ENCODE measurements at regions not wholly inside any gene's neighbourhood (a gene's known extent, or its start where the extent isn't known, plus 50 kb on each side); places are given as distances from the start of the nearest gene placed in this dataset.

- peak; percentile 53 for DNase-seq
Observed at GRCh38 chr16:85258629-85259028, 146.4 kb upstream of the CIBAR2 start.

DNA sequence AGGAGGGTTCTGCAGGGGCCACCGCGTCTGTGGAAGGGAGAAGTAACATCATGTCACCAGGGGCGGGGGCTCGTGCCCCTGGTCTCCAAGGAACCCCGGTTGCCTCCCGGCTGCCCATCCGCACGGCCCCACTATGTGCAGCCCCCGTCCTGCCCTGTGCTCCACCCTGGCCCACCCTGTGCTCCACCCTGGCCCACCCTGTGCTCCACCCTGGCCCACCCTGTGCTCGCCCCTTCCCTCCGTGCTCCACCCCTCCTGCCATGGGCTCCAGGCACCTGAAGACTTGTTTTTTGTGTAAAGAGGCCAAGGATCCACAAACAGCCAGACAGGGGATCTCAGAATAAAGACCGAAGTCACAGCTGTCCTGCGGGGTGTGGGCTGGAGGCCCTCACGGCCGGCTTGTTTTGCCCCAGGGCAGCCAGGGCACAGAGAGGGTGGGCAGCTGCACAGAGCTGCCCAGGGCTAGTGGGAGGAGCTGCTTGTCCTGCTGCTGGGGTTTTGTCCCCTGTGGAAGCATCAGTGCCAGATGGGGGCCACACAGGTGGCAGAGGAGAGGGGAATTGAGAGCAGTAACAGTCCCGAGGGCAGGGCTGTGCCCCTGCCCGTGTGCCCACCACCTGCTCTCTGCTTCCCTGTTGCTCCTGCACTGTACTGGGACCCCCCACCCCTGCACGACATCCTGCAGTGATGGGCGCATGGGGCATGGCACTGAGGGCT is 147.0 kb upstream of the CIBAR2 start:
- peak; percentile 18 for DNase-seq

DNA sequence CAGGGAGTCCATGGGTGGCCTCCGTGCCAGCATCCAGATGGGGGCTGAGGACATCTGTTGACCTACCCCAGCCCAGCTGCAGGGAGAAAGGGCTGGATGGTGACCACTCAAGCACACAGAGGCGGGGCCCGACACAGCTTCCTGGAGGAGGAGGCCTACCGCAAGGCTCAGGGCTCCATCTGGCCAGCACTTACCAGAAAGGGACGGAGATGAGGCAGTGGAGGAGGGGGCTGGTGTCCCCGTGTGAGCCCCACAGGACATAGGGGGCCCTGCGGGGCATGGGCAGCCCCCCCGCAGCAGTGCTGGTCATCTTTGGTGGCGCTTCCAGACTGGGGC is 147.5 kb upstream of the CIBAR2 start:
- no peak for DNase-seq

GRCh38 chr16:85261204-85261603 is 148.9 kb upstream of the CIBAR2 start:
- peak; percentile 36 for DNase-seq

- no peak for DNase-seq
Observed at GRCh38 chr16:85261657-85262557, 149.6 kb upstream of the CIBAR2 start.

DNA sequence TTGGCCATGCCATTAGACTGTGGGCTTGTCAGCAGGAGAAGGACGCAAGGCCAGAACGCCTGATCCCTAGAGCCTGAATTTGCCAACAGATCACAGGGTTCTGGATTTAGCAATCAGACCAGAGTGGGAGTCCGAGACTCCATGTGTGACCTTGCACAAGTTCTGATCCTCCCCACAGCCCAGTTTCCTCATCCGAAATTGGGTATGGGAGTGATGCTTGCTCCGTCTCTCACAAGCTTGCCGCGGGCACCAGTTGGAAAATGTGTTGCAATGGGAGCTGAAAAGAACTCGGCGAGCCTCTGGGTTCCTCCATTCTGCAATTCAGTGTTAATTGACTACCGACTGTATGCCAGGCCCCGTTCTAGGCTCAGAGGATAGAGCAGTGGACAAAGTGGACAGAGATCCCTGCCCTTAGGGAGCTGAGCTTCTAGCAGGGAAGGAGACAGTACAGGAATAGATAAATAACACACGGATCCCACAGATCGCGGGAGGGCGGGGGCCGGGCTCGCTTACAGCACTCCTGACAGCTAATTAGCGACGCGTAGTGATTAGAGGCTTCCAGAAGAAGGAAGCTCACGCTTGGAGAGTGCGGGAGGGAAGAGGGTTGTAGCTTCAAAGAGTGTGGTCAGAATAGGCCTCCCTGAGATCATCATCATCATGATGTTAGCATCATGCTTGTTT is 150.4 kb upstream of the CIBAR2 start:
- no peak for DNase-seq

DNA sequence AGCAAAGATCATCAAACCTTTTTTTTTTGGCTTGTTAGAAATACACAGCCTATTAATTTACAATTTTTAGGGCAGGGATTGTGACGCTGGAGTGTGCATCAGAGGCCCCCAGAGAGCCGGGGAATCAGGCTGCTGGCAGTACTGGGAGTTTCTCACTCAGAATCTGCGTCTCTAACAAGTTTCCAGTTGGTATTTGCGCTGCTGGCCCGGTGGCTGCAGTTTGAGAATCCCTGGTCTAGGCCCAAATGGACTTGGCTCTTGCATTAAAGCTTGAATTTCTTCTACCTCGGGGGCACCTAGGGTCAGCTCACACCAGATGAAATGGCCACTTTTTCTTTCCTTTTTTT is 150.9 kb upstream of the CIBAR2 start:
- DNase-seq: no peak

DNA sequence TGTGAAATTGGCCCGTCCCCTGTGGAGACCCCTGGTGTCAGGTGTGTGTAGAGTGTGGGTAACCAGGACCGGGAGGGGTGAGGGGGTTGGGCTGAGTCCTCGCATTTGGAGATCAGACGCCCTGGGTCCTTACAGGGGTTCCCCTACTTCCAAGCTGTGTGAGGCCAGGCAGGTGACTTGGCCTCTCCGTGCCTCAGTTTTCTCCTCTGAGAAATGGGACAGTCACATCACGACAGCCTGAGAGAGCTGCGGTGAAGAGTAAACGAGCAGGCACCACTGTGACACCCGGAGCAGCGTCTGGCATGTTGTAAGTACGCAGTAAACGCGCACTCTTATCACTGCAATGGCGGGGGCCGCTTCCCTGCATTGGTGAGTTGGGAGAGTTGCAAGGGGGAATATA is 152.5 kb upstream of the CIBAR2 start:
- DNase-seq: no peak

GRCh38 chr16:85265161-85265784 is 153.0 kb upstream of the CIBAR2 start:
- peak; percentile 36 for DNase-seq

GRCh38 chr16:85265810-85266209 is 153.5 kb upstream of the CIBAR2 start:
- DNase-seq: no peak

- DNase-seq: no peak
Observed at GRCh38 chr16:85266857-85267256, 154.6 kb upstream of the CIBAR2 start.

- no peak for DNase-seq
Observed at GRCh38 chr16:85267414-85267945, 155.2 kb upstream of the CIBAR2 start.

DNA sequence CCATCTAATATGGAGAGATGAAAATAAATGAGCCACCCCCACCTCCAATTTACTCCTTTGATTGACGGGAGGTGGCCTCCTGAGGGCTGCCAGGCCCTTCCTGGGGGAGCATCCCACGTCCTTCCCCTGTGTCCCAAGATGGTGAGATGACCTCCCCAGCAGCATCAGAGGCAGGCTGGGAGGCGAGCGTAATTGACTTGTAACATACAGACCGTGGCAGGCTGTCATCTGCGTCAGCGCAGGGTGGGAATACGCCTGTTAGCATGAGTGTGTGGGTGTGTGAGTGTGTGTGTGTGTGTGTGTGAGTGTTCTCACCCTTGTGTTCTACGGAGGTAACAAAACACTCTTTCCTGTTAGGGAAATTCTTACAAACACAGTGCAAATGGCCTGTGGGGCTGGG is 156.9 kb upstream of the CIBAR2 start:
- no peak for DNase-seq

- no peak for DNase-seq
Observed at GRCh38 chr16:85270374-85270773, 158.1 kb upstream of the CIBAR2 start.

- DNase-seq: no peak
Observed at GRCh38 chr16:85271198-85271597, 158.9 kb upstream of the CIBAR2 start.

GRCh38 chr16:85273293-85273692 is 161.0 kb upstream of the CIBAR2 start:
- DNase-seq: no peak

DNA sequence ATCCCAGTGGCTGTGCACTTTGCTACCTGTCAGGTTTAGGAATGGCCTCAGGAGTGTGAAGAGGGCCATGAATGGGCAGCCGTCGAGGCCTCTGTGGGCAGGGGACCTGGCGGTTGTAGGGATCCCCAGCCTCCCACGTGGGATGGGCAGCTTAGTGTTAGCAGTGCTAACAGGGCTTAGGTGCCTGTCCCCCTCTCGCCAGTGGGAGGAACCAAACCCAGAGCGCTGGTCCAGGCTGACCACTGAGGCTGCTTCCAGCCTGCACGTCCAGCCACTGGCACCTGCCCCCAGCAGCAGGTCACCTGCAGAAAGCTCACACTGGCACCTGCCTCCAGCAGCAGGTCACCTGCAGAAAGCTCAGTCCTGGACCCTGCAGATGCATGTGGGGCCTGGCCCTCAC is 162.2 kb upstream of the CIBAR2 start:
- no peak for DNase-seq

GRCh38 chr16:85274924-85275323 is 162.7 kb upstream of the CIBAR2 start:
- DNase-seq: no peak

DNA sequence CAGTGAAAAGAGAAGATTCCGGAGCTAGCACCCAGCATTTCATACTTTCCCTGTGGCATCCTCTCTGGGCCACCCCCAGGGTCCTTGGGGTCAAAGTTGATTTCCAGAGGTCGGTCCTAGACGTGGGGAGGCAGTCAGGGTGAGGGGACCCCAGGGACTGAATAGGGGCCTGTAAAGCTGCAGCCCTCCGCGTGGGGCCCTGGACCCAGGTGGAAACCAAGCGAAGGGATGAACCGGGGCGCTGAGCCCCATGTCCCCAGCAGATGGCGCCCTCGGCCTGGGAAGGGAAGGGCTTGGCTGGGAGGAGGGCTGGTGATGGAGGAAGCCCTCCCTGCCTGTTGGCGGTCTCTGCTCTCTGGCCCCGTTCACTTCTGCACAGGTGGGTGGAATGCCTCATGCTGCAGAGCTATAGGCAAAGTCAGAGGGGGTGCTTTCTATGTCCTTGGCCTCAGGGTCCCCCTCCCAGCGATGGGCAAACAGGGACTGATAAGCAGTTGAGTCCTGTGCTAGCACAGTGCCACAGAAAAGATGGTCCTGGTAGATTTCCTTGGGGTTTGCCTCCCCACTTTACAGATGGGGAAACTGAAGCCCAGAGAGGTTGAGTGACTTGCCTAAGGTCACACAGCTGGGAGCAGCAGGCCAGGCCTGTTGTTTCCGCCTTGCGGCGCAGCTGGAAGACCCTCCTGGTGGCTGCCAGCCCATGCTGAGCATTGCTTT is 163.4 kb upstream of the CIBAR2 start:
- DNase-seq: peak; percentile 70

DNA sequence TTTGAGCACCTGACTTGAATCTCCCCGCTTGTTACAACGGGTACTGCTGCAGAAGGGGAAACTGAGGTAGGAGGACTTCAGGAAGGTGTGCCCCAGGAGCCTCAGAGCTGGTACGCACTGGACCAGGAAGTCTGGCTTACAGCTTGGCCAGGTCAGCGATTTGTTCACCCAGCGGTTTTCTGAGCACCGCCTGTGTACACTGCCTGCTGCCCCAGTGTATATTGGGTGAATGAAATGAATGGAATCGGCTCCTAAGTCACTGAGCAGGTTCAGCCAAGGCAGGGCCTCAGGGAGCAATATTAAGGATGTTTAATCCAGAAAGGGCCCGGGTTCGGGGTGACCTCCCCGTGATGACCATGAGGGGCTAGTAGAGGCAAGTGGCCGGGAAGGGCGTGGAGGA is 164.0 kb upstream of the CIBAR2 start:
- DNase-seq: no peak

DNA sequence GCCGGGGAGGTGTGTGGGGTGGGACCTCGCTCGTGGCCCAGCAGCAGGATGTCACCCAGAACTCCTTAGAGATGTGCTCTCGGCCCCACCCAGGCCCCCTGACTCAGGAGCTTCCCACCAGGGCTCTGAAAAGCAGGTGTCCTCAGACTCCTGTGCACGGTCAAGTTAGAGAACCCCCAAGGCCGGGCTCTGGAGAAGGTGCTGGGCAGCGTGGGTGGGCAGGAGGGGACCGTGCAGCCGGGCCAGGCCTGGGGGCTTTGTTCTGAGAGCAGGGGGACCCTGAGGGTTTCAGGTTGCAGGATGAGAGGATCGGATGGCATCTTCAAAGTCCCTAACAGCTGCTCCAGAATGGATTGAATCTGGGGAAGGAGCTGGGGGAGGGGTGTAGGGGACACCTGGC is 164.4 kb upstream of the CIBAR2 start:
- no peak for DNase-seq

DNA sequence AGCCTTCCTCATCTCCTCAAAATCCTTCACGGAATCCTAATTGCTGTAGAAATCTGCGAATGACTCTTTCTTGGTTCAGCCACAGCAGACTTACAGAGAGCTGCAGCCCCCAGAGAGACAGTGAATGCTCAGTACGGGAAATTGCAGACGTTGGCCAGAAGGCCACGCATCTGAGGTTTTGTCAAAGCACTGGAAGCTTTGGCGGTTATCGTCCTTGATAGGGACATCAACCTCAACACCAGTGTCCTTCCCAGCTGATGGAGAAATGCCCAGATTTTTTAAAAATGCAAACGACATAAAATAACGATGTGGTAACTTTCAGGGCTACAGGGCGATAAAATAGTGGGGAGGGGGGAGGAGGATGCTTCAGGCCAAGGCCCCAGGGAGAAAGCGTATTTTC is 166.6 kb upstream of the CIBAR2 start:
- no peak for DNase-seq

DNA sequence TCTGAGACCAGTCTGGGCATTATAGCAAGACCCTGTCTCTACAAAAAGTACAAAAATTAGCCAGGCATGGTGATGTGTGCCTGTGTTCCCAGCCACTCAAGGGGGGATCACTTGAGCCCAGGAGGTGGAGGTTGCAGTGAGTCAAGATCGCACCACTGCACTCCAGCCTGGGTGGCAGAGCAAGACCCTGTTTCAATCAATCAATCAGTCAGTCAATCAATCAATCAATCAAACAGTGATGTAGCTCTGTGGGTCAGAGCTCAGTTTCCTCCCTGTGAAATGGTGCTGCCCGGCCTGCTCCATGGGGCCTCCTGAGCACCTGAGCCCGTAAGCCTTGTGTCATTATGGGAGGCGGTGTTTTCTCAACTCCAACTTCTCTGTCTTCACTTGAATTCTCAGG is 167.1 kb upstream of the CIBAR2 start:
- DNase-seq: no peak
